Activated naive CD4-positive, alpha-beta T cell (primary cell): ENCODE measurements at regions not wholly inside any gene's neighbourhood (a gene's known extent, or its start where the extent isn't known, plus 50 kb on each side); places are given as distances from the start of the nearest gene placed in this dataset.
"Not testable (repeated sequence)": the region's sequence is repeated elsewhere in the genome, so short reads cannot be mapped to it uniquely, and the experiment has no call there.

Experiments
- DNase-seq, 4 experiments: peaks; one replicate each; lab custom pipeline; 2025; lab: John Stamatoyannopoulos, UW

DNA sequence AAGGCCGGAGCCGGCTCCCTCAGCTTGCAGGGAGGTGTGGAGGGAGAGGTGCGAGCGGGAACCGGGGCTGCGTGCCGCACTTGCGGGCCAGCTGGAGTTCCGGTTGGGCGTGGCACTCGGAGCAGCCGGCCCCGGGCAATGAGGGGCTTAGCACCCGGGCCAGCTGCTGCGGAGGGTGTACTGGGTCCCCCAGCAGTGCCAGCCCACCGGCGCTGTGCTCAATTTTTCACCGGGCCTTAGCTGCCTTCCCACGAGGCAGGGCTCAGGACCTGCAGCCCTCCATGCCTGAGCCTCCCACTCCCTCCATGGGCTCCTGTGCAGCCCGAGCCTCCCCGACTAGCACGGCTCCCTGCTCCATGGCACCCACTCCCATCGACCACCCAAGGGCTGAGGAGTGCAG lies 62.2 kb upstream of the ANKRD55 start:
- DNase-seq = not testable (repeated sequence)

DNA sequence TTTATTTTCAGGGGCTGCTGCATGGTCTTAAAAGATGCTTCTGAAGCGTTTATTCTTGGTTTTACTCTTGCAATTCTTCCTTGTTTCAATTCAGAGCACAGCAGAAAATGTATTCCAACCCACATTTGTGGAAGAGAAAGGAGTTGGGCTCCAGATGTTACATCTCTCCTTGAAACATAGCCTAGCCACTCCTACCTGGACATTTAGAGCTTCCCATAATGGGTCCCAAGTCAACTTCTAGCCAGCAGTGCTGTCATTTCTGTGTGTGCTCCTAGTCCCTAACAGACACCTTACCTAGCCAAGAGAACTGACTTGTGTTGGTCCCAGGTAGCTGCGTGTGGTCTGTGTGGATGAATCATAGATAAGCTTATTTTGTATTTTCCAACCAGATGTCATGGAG lies 61.2 kb upstream of the ANKRD55 start:
- DNase-seq = no peak

DNA sequence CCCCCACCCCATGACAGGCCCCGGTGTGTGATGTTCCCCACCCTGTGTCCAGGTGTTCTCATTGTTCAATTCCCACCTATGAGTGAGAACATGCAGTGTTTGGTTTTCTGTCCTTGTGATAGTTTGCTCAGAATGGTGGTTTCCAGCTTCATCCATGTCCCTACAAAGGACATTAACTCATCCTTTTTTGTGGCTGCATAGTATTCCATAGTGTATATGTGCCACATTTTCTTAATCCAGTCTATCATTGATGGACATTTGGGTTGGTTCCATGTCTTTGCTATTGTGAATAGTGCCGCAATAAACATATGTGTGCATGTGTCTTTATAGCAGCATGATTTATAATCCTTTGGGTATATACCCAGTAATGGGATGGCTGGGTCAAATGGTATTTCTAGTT lies 59.7 kb upstream of the ANKRD55 start:
- not testable (repeated sequence) for DNase-seq

DNA sequence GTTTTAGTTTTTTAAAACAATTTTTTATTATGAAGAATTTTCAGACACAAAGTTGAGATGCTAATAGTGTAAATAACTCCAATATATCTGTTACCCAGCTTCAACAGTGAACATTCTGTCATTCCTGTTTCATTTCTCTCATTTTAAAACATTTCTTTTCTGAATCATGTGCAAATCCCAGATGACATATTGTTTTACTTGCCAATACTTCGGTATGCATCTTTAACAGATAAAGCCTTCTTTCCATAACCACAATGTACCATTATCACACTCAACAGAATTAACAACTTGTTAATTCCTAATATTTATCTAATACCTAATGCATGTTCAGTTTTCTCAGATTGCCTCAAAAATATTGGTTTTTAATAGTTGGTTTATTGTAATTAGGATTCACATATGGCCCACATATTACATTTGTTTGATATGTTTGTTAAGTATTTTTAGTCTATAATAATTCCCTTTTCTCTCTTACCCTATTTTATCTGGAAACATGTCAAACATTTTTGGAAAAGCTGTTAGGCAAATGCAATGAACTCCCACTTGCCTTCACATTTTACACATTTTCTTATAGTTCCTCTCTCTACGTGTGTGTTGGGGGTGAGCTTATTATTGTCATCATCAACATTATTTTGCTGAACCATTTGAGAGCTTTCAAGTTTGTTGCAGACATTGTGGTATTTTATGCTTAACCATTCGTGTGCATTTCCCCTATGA lies 58.7 kb upstream of the ANKRD55 start:
- no peak for DNase-seq

DNA sequence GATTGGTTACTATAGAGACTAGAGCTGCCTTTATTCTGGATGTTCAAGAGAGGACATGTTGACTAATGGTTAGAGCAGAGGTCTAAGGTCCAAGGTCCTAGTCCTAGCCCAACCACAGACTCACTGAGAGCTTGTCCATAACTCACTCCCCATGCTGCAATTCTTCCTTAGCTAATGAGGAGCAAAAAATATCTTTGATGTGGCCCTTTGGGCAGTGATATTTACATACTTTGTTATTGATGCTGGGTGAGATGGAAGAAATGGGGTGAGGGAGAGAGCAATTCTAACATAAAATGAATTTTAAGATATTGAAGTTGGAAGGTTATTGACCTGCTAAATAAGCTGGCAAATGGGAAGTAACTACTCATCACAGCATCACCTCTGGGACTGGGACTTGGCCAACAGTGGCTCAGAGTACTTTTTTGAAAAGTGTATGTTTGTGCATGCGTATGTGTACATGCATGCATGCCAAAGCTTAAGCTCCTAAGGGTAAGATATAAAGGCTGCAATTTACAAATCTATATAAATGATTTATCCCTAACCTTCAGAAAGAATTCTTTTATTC lies 58.0 kb upstream of the ANKRD55 start:
- no peak for DNase-seq

DNA sequence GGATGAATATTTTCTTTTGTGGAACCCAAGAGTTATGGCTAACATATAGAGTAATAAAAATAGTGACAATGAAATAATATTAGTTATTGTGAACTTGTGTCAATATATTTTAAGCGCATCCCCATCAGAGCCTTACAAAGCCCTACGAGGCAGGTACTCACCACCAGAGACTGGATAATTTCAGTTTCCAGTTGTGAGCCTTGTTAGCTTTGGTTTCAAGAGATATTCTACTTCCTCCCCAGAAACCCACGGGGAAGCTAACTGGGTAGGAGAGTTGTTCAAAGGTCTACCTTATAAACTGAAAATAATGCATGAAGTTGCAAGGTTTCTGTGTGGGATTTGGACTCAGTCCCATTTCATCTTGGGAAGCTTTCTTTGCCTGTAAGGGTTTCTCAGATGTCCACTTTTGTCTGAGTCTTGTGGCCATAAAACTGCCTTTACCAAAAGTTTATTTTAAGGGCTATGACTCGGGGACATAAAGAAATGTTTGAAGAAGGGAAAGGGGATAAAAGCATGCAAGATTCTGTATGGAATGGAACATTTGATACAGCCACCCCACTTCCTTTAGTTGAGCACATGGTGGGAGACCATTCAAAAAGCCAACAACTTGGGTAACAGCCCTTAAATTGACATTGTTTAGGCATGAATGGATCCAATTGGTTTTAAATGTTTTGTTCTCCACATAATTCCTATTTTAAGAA lies 57.4 kb upstream of the ANKRD55 start:
- no peak for DNase-seq

DNA sequence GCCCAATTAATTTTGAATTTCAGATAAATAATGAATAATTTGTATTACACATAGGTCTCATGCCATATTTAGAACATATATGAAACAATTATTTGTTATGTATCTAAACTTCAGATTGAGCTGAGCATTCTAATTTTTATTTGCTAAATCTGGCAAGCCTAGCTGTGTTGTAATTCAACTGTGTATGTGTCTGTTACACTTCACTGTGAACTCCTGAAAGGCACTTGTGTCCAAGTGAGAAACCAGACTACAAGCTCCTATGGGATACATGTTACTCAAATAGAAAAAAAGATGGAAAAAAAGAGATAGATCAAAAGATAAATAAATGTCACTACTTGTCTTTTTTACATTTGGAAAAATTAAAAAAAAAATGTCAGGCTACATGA lies 56.5 kb upstream of the ANKRD55 start:
- no peak for DNase-seq

DNA sequence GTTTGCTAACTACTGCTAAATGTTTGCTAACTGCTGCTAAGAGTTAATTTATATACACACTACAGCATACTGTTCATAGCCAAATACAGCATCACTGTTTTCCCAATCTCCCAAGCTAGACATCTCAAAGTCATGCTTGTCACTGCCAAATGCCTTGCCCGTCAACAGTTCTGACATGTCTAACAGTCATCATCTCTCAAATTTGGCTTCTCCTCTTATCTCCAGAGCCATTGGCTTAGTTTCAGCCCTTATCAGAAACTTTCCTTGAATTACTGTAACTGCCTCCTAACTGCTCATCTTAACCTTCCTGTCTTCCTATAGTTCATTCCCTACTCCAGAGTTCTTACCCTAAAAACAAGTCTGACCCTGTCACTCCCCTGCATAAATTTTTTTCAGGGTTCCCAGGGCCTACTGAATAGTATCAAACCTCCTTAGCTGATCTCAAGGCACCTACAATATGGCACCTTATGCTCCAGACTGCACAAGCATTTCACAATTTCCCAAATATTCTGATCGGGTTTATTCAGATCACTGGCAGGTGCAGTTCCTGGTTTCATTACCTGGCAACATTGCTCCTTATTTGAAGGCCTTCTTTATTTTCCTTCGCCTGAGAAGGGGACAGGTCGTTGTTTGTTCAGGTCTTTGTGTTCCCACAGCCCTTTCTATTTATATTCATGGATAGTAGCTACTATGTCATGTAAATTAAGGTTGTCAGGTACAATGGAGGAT lies 55.9 kb upstream of the ANKRD55 start:
- DNase-seq = no peak

DNA sequence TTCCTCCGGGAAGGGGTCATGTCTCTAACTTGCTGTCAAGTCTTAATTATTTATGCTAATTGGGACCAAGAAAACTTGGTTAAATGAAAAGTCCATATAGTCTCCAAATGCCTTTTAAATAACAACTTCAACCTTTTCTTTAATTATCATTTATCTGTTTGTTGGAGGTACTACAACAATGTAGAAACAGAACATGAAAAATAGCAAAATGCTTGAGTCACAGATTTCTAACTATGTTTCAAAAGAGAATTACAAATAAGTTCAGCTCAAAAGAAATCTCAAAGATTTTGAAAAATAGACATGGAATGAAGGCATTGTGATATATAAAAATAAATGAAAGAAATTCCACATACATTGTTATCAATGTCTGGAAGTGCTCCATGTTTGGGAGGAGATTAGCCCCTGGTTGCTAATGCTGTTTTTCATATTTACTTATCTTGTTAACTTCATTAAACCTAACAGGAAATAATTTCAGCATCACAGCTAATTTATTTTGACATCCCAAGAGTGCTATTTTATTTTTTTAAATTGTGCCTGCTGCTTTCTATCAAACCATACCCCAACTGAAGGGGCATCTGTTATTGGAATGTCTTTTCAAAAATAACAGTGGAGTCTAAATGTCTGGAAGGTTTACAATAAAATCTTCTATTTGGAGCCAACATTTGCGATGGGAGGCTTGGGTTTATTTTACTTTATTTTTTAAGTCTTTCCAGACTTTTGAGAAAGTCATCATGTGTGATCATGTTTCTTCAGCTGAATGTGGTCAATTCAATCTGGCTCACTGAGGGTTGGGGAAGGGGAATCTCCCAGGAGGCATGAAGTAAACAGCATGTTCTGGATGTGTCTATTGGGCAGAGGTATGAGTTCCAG lies 53.1 kb upstream of the ANKRD55 start:
- no peak for DNase-seq

DNA sequence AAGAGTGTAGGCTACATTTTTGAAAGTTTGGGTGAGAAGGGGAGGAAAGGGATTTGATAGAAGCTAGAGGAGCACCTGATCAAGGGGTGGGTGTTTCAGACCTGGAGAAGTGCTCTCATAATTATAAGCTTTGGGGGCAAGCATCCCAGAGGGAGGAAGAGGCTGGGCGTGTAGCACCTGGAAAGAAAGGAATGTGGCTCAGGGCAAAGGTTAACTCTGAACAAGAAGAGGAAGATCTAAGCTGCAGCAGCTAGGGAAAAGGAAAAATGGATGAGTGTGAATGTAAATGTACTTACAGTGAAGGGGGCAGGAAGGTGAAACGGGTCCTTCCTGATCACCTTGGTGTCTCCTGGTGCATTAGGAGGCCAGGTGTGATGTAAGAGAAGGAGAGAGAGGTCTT lies 49.8 kb upstream of the ANKRD55 start:
- DNase-seq = no peak
